H1 (cell line): ENCODE measurements at regions not wholly inside any gene's neighbourhood (a gene's known extent, or its start where the extent isn't known, plus 50 kb on each side); places are given as distances from the start of the nearest gene placed in this dataset.

Experiments
- CTCF ChIA-PET: fragments of 300-600 bp; sonication (Branson Sonifier 250); formaldehyde crosslinking; loops from one replicate; lab custom pipeline; 2021; ENCODE audit not compliant: partially characterized antibody; lab: Charles Lee
- POLR2A ChIA-PET: fragments of 300-600 bp; sonication (Branson Sonifier 250); formaldehyde crosslinking; loops from one replicate; lab custom pipeline; 2021; ENCODE audit warnings: inconsistent platforms; ENCODE audit not compliant: partially characterized antibody; lab: Charles Lee
- DNase-seq, 2 experiments: peaks; one replicate each; pipeline versions ENCODE4 v3.0.0 to v3.0.0-alpha.2; 2010 to 2022; ENCODE audit warnings: low spot score in 2 of 2, low read depth in 1 of 2, mixed read lengths in 1 of 2
- FAIRE-seq: peaks from 2 replicates; lab custom pipeline; 2011; peaks lifted over from hg19 to GRCh38; lab: Jason Lieb, UNC
- H2AFZ ChIP-seq: 2 replicates; pipeline ENCODE4 v1.8.1; 2012; ENCODE audit warnings: low read length, inconsistent platforms
- H2AK5ac ChIP-seq: 2 replicates; pipeline ENCODE4 v1.6.1; 2013; ENCODE audit warnings: low read depth, low read length
- H2BK120ac ChIP-seq: replicated peaks from 2 replicates; pipeline ENCODE3; 2013; ENCODE audit warnings: low read depth, low read length, inconsistent platforms
- H2BK12ac ChIP-seq: 2 replicates; pipeline ENCODE4 v1.6.1; 2013; ENCODE audit warnings: low read depth, low read length
- H2BK15ac ChIP-seq: 2 replicates; pipeline ENCODE4 v1.6.1; 2013; ENCODE audit warnings: low read length
- H2BK20ac ChIP-seq: 2 replicates; pipeline ENCODE4 v1.6.1; 2013; ENCODE audit warnings: low read length
- H2BK5ac ChIP-seq: 2 replicates; pipeline ENCODE4 v1.6.1; 2013; ENCODE audit warnings: low read depth, low read length
- H3K14ac ChIP-seq: 2 replicates; pipeline ENCODE4 v1.6.1; 2013; ENCODE audit warnings: inconsistent platforms; ENCODE audit not compliant: insufficient read length
- H3K18ac ChIP-seq: 2 replicates; pipeline ENCODE4 v1.6.1; 2013; ENCODE audit warnings: low read length; ENCODE audit errors: extremely low read depth
- H3K23ac ChIP-seq: 2 replicates; pipeline ENCODE4 v1.6.1; 2013; ENCODE audit warnings: inconsistent platforms; ENCODE audit not compliant: insufficient read length
- H3K23me2 ChIP-seq: 2 replicates; pipeline ENCODE4 v1.6.1; 2013; ENCODE audit warnings: low read depth, low read length
- H3K27ac ChIP-seq: 2 replicates; pipeline ENCODE4 v1.6.1; 2011; ENCODE audit warnings: low read depth, low read length, inconsistent platforms
- H3K27me3 ChIP-seq, 4 experiments: replicated peaks in 1 of 4; 1 replicate in 1 of 4; 2 replicates in 3 of 4; pipeline versions ENCODE4 v1.6.1 to v1.8.1; 2011 to 2013; ENCODE audit warnings: low read length in 3 of 4, mild to moderate bottlenecking in 3 of 4, inconsistent platforms in 2 of 4, mixed read lengths in 2 of 4, moderate library complexity in 1 of 4; ENCODE audit not compliant: control insufficient read depth in 3 of 4, insufficient read depth in 3 of 4; ENCODE audit errors: extremely low read depth in 1 of 4
- H3K36me3 ChIP-seq, 4 experiments: 2 replicates each; pipeline versions ENCODE4 v1.6.1 to v1.8.1; 2011 to 2013; ENCODE audit warnings: mild to moderate bottlenecking in 4 of 4, low read length in 3 of 4, moderate library complexity in 2 of 4, control low read depth in 1 of 4, inconsistent platforms in 1 of 4; ENCODE audit not compliant: insufficient read depth in 4 of 4, control insufficient read depth in 2 of 4
- H3K4ac ChIP-seq: replicated peaks from 2 replicates; pipeline ENCODE3; 2013; ENCODE audit warnings: low read length, low read depth, mixed read lengths, inconsistent platforms; ENCODE audit not compliant: insufficient read length
- H3K4me1 ChIP-seq, 4 experiments: replicated peaks in 1 of 4; 1 replicate in 1 of 4; 2 replicates in 3 of 4; pipeline versions ENCODE4 v1.6.1 to v1.8.1; 2011 to 2013; ENCODE audit warnings: low read length in 3 of 4, inconsistent platforms in 2 of 4, mixed read lengths in 1 of 4; ENCODE audit not compliant: insufficient read depth in 4 of 4, control insufficient read depth in 3 of 4
- H3K4me2 ChIP-seq, 2 experiments: 2 replicates each; pipeline versions ENCODE4 v1.6.1 to v1.8.1; 2011 to 2013; ENCODE audit warnings: low read depth in 2 of 2, low read length in 2 of 2, control low read depth in 1 of 2, inconsistent platforms in 1 of 2, mild to moderate bottlenecking in 1 of 2; ENCODE audit not compliant: insufficient read depth in 1 of 2
- H3K4me3 ChIP-seq, 4 experiments: fragments of 200-600, 300-600 bp in 1 of 4; sonication (generic), shearing (Covaris generic), sonication (Bioruptor Twin) in 1 of 4; 2 replicates each; pipeline versions ENCODE4 v1.5.1 to v1.8.1; 2011 to 2016; ENCODE audit warnings: low read length in 4 of 4, low read depth in 3 of 4, control low read depth in 2 of 4, inconsistent platforms in 2 of 4, mild to moderate bottlenecking in 2 of 4, mixed read lengths in 1 of 4, moderate library complexity in 1 of 4; ENCODE audit not compliant: insufficient read depth in 2 of 4; ENCODE audit errors: extremely low read depth in 1 of 4
- H3K56ac ChIP-seq: replicated peaks from 2 replicates; pipeline ENCODE3; 2013; ENCODE audit warnings: low read depth, mild to moderate bottlenecking, mixed read lengths, low read length, inconsistent platforms; ENCODE audit not compliant: insufficient read length
- H3K79me1 ChIP-seq: 2 replicates; pipeline ENCODE4 v1.6.1; 2013; ENCODE audit warnings: low read depth, low read length, control low read depth
- H3K79me2 ChIP-seq, 2 experiments: 2 replicates each; pipeline versions ENCODE4 v1.6.1 to v1.8.1; 2012 to 2013; ENCODE audit warnings: low read length in 2 of 2, mild to moderate bottlenecking in 2 of 2, inconsistent platforms in 1 of 2; ENCODE audit not compliant: insufficient read depth in 2 of 2, control insufficient read depth in 1 of 2
- H3K9ac ChIP-seq, 4 experiments: replicated peaks in 1 of 4; 1 replicate in 1 of 4; 2 replicates in 3 of 4; pipeline versions ENCODE4 v1.6.1 to v1.8.1; 2011 to 2013; ENCODE audit warnings: low read depth in 3 of 4, low read length in 3 of 4, control low read depth in 2 of 4, mild to moderate bottlenecking in 2 of 4, moderate library complexity in 2 of 4, inconsistent platforms in 1 of 4; ENCODE audit errors: extremely low read depth in 1 of 4
- H3K9me3 ChIP-seq, 2 experiments: 2 replicates each; pipeline versions ENCODE4 v1.6.1 to v1.8.1; 2012 to 2013; ENCODE audit warnings: mild to moderate bottlenecking in 2 of 2, moderate library complexity in 2 of 2, control low read depth in 1 of 2, inconsistent platforms in 1 of 2, low read depth in 1 of 2, low read length in 1 of 2, mixed read lengths in 1 of 2; ENCODE audit not compliant: insufficient read depth in 2 of 2
- H4K20me1 ChIP-seq, 2 experiments: replicated peaks in 1 of 2; 2 replicates each; pipeline versions ENCODE3 to v1.8.1; 2011 to 2013; ENCODE audit warnings: inconsistent platforms in 2 of 2, low read length in 2 of 2, mild to moderate bottlenecking in 1 of 2; ENCODE audit not compliant: insufficient read depth in 2 of 2, control insufficient read depth in 1 of 2
- H4K5ac ChIP-seq: 2 replicates; pipeline ENCODE4 v1.6.1; 2013; ENCODE audit warnings: low read length, low read depth, mixed read lengths, inconsistent platforms; ENCODE audit not compliant: insufficient read length
- H4K8ac ChIP-seq: 2 replicates; pipeline ENCODE4 v1.8.0; 2013; ENCODE audit warnings: mild to moderate bottlenecking, moderate library complexity, low read length, inconsistent platforms; ENCODE audit not compliant: insufficient read depth; ENCODE audit errors: extremely low read depth
- H4K91ac ChIP-seq: replicated peaks from 2 replicates; pipeline ENCODE3; 2013; ENCODE audit warnings: low read length, mixed read lengths, inconsistent platforms; ENCODE audit not compliant: insufficient read length
- CEBPB ChIP-seq: IDR thresholded peaks from 2 replicates; pipeline ENCODE4 v1.6.1; 2012; ENCODE audit warnings: low read depth, low read length
- HDAC2 ChIP-seq, 2 experiments: fragments of 300-600 bp in 1 of 2; sonication (generic) in 1 of 2; IDR thresholded peaks; 2 replicates each; pipeline ENCODE4 v1.6.1; 2011 to 2012; ENCODE audit warnings: low read depth in 2 of 2, low read length in 2 of 2, mild to moderate bottlenecking in 2 of 2, moderate library complexity in 2 of 2, borderline replicate concordance in 1 of 2, inconsistent platforms in 1 of 2
- TAF1 ChIP-seq: IDR thresholded peaks from 2 replicates; pipeline ENCODE4 v1.6.1; 2011; ENCODE audit warnings: mild to moderate bottlenecking, low read depth, low read length
- WGBS, 2 experiments: shearing (Covaris generic) in 1 of 2; methylation state at CpG; one replicate each; pipeline versions ENCODE4 v1.1.6 to v1.1.7; 2013 to 2015; ENCODE audit warnings: low lambda C conversion rate in 2 of 2, mixed read lengths in 2 of 2, inconsistent platforms in 1 of 2, low coverage in 1 of 2, missing lambda C conversion rate in 1 of 2; ENCODE audit not compliant: insufficient replicate concordance in 2 of 2, insufficient coverage in 1 of 2, insufficient read length in 1 of 2; ENCODE audit errors: extremely low coverage in 1 of 2, missing lambda C conversion rate in 1 of 2; 5-methylcytosine and 5-hydroxymethylcytosine counted together

GRCh38 chr5:145158730-145159129, 676.4 kb downstream of the PRELID2 start:
- no peak overlapping the region for H3K14ac ChIP-seq
- H3K56ac ChIP-seq = no peak overlapping the region
- no peak overlapping the region for H3K9ac ChIP-seq
- peaks cover 1 to 17% (median 3%) of the 10 kb centered on the region in 4 experiments; a peak in 3 of 7 replicates for H3K27me3 ChIP-seq
- FAIRE-seq = peak; percentile 19
- no peak overlapping the region for H2AK5ac ChIP-seq
- H2BK15ac ChIP-seq = no peak overlapping the region
- H2AFZ ChIP-seq = 0 out of 2 replicates have a peak overlapping the region, but pooled peaks have one; percentile 17
- no peak overlapping the region for H4K91ac ChIP-seq
- H2BK5ac ChIP-seq = no peak overlapping the region
- CTCF ChIA-PET = interaction anchor here (0.6 to 0.9 kb wide), 3 partner anchors 39 to 871 kb away, joined by 3 read pairs; no protein-coding TSS in a partner anchor
- no peak overlapping the region for H3K18ac ChIP-seq
- no peaks in the 10 kb centered on the region for H3K79me1 ChIP-seq
- no peaks in the 10 kb centered on the region for H3K79me2 ChIP-seq
- no peak overlapping the region for H4K8ac ChIP-seq
- no peak for TF ChIP-seq HDAC2 (IDR thresholded peaks at IDR 0.05; ENCODE audit: borderline replicate concordance in 1 of 2, low read depth in 2 of 2, low read length in 2 of 2)
- no peak for TF ChIP-seq TAF1
- no peak for TF ChIP-seq CEBPB
- peaks cover 2 to 7% (median 4%) of the 10 kb centered on the region in 4 experiments; a peak in 3 of 7 replicates for H3K4me1 ChIP-seq
- no peak overlapping the region for H2BK20ac ChIP-seq
- no peaks in the 10 kb centered on the region for H3K23me2 ChIP-seq
- H3K36me3 ChIP-seq = no peaks in the 10 kb centered on the region
- no peak overlapping the region for H3K27ac ChIP-seq
- no peak overlapping the region for H2BK12ac ChIP-seq
- DNase-seq = no peak
- peak overlapping the region in 1 of 2 experiments; percentile 14; a peak in 1 of 4 replicates for H3K4me2 ChIP-seq
- H3K23ac ChIP-seq = no peak overlapping the region
- no peaks in the 10 kb centered on the region for H3K9me3 ChIP-seq
- no peak overlapping the region for H3K4ac ChIP-seq
- no peak overlapping the region for H3K4me3 ChIP-seq
- POLR2A ChIA-PET = interaction anchor here (0.6 to 0.7 kb wide), 2 partner anchors 10 to 438 kb away, joined by 3 read pairs; no protein-coding TSS in a partner anchor
- no peak overlapping the region for H2BK120ac ChIP-seq
- H4K20me1 ChIP-seq = no peaks in the 10 kb centered on the region
- no peak overlapping the region for H4K5ac ChIP-seq
- 17% methylated on average over 4 of the region's 4 CpGs; no CpG with 5 or more reads in 1 of the 2 experiments for WGBS, 2 experiments
